Type B pancreatic cell (in vitro differentiated cells): ENCODE measurements at regions not wholly inside any gene's neighbourhood (a gene's known extent, or its start where the extent isn't known, plus 50 kb on each side); places are given as distances from the start of the nearest gene placed in this dataset.

ENCODE experiments used
- DNase-seq: peaks from one replicate; pipeline ENCODE4 v3.0.0; 2021; ENCODE audit warnings: mixed read lengths; ENCODE audit not compliant: unreplicated experiment; ENCODE audit errors: extremely low spot score
- H3K27ac Mint-ChIP-seq: 2 replicates; pipeline ENCODE4 v1.8.0; 2021; ENCODE audit warnings: mild to moderate bottlenecking, mixed read lengths
- H3K27me3 Mint-ChIP-seq: 2 replicates; pipeline ENCODE4 v1.8.0; 2021; ENCODE audit warnings: mixed read lengths
- H3K36me3 Mint-ChIP-seq: 2 replicates; pipeline ENCODE4 v1.8.0; 2021; ENCODE audit warnings: mixed read lengths
- H3K4me1 Mint-ChIP-seq: one replicate; pipeline ENCODE4 v1.8.0; 2021; ENCODE audit warnings: mixed read lengths; ENCODE audit not compliant: unreplicated experiment
- H3K4me3 Mint-ChIP-seq: 2 replicates; pipeline ENCODE4 v1.8.0; 2021; ENCODE audit warnings: mild to moderate bottlenecking, mixed read lengths
- H3K9me3 Mint-ChIP-seq: 2 replicates; pipeline ENCODE4 v1.8.0; 2021; ENCODE audit warnings: mixed read lengths
- TF ChIP-seq, protein P1 (sequence below): fragments of 200-600 bp; sonication (generic); conservative IDR thresholded peaks from 2 replicates; pipeline ENCODE4 v1.5.0; 2021; ENCODE audit warnings: antibody characterized with exemption, mild to moderate bottlenecking

DNA sequence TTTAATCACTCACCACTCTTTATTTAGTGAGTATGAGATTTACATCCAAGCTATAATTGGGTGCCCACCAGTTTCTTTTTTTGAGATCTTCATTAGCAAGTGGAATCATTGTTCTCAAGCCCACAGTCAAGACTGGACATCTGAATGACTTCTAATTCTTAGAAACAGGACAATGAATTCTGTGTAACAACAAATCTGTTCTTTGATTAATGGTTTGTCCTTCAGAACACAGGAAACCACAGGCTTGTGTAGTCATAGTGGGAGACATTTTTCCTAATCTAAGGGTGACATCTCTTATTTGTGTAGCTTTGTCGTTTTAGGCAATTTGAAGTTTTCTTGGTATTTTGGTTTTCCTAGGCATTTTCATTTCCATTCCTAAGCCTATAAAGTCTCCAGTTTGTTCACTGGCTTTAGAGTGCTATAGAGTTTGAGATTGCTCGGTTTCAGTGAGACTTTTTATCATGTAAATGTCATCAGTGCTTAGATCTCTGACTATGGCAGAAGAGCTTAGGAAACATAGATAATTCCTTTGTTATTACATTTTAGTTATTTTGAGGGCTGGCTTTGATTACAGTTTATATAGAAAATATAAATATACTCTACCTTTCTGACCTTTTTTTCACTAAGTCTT is 903.9 kb upstream of the MAP3K7 start:
- no peak overlapping the region for H3K27ac Mint-ChIP-seq

DNA sequence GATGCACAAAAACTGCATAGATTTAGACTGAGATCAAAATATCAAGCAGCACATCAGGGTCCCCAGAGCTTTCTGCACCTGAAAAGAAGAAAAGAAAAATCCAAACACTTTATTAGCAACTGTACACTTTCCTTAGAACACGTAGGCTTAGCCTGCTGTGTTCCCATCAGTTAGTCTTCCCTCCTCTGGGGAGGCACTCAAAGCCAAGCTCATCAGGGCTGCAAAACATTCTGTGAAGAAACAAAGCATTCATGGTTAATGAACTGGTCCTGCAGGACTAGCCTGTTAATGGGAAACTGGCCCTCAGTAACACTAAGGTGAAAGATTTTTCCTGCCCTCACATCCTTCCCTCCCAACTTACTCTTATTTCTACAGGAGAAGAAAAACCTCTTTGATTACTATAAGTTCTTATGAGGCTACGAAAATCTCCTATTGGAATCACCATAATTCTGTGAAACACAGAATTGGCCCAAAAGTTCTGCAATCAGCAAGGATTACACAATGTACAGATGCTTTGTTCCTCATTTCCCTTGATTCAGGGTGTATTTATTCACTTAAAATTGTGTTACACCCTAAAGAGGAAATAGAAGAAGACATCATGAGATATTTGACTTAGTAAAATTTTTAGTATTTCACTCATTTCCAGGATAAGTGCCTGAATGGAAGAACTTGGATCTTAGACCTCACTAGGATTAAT is 901.0 kb upstream of the MAP3K7 start:
- Mint-ChIP-seq H3K27me3 (no peaks in the 10 kb centered on the region), H3K4me1 (peaks cover 6% of the 10 kb centered on the region), H3K36me3 (no peaks in the 10 kb centered on the region), H3K9me3 (no peaks in the 10 kb centered on the region), H3K27ac (no peak overlapping the region), H3K4me3 (no peak overlapping the region)
- no peak for DNase-seq
- TF ChIP-seq, protein P1, sequence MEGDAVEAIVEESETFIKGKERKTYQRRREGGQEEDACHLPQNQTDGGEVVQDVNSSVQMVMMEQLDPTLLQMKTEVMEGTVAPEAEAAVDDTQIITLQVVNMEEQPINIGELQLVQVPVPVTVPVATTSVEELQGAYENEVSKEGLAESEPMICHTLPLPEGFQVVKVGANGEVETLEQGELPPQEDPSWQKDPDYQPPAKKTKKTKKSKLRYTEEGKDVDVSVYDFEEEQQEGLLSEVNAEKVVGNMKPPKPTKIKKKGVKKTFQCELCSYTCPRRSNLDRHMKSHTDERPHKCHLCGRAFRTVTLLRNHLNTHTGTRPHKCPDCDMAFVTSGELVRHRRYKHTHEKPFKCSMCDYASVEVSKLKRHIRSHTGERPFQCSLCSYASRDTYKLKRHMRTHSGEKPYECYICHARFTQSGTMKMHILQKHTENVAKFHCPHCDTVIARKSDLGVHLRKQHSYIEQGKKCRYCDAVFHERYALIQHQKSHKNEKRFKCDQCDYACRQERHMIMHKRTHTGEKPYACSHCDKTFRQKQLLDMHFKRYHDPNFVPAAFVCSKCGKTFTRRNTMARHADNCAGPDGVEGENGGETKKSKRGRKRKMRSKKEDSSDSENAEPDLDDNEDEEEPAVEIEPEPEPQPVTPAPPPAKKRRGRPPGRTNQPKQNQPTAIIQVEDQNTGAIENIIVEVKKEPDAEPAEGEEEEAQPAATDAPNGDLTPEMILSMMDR: no peak

More for the DNA sequence above, 903.9 kb upstream of the MAP3K7 start:
- peaks cover 5% of the 10 kb centered on the region for H3K4me1 Mint-ChIP-seq
- TF ChIP-seq, protein P1: no peak
- no peak for DNase-seq
- H3K4me3 Mint-ChIP-seq: no peak overlapping the region
- H3K9me3 Mint-ChIP-seq: no peaks in the 10 kb centered on the region
- H3K36me3 Mint-ChIP-seq: no peaks in the 10 kb centered on the region
- H3K27me3 Mint-ChIP-seq: no peaks in the 10 kb centered on the region

DNA sequence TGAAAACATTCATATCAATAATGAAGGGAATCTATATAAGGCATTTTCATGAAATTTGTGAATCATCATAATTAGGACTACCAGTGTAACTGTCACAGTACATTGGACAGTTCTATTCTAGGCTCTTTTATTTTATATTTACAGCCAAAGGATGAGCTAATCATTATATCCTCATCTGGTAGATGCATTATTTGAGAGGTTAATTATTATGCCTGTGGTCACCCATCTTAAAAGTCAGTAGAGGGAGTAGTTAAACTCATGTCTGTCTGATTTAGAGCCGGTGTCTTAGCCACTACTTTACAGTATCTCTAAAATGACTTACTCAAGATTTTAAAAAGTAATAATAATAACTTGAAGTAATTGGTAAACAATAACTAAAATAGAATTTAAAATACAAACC is 899.3 kb upstream of the MAP3K7 start:
- no peak overlapping the region for H3K4me3 Mint-ChIP-seq
- no peak for DNase-seq
- no peak overlapping the region for H3K27ac Mint-ChIP-seq
- TF ChIP-seq, protein P1: no peak
- peaks cover 9% of the 10 kb centered on the region for H3K4me1 Mint-ChIP-seq
- no peaks in the 10 kb centered on the region for H3K9me3 Mint-ChIP-seq
- H3K27me3 Mint-ChIP-seq: no peaks in the 10 kb centered on the region
- H3K36me3 Mint-ChIP-seq: no peaks in the 10 kb centered on the region

DNA sequence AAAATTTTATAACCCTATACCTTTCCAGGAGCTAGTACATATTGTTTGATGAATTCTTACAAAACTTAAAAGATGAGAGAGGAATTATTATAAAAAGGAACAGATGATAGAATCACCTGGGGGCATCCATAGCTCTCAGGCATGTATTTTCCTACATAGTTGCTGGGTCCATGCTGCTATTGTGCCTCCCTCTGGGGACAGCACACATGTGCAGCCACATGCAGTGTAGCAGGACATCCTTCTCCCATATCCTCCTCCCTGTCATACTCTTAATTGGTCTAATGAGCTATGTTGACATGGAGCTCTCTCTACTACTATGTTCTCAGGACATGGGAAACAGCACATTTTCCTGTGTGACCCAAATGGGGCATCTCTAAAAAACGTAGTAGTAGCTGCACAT is 898.2 kb upstream of the MAP3K7 start:
- TF ChIP-seq, protein P1: no peak
- H3K36me3 Mint-ChIP-seq: no peaks in the 10 kb centered on the region

DNA sequence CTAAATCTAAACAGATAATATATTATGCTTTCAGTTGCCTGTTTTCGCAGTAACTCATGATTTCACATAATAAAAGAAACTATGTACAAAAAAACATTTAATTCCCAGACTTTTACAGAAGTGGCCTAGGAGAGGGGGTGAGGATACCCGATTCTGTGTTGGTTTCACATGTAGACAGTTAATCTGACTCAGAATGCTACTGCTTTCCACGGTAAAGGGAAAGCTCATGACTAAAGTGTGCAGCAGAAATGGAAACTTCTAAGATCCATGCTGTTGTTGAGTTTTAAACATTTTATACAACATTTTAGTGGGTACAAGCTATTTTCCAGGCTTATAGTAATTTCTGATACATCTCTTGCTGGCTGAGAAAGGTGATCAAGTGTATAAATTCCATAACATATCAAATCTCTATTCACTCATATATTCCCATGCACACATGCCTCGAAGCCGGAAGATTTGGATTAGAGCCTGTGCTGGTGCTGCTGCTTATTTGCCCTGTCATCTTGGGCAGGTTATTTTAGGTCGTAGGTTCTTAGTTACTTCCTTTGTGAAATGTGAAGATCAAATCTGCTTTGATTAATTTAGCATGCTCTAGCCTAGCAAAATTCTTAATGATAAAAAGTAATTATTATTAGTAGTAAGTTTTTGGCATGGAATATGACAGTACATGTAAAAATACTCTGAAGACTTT is 896.7 kb upstream of the MAP3K7 start:
- Mint-ChIP-seq H3K4me3 (no peak overlapping the region), H3K27ac (no peak overlapping the region), H3K4me1 (peaks cover 9% of the 10 kb centered on the region), H3K36me3 (no peaks in the 10 kb centered on the region), H3K27me3 (no peaks in the 10 kb centered on the region), H3K9me3 (no peaks in the 10 kb centered on the region)
- TF ChIP-seq, protein P1: no peak
- no peak for DNase-seq

More for the DNA sequence above, 898.2 kb upstream of the MAP3K7 start:
- Mint-ChIP-seq H3K9me3 (no peaks in the 10 kb centered on the region), H3K27me3 (no peaks in the 10 kb centered on the region), H3K27ac (no peak overlapping the region), H3K4me3 (no peak overlapping the region), H3K4me1 (peaks cover 9% of the 10 kb centered on the region)
- DNase-seq: no peak
